Gastroesophageal sphincter (tissue), 3 donors: ENCODE measurements at regions not wholly inside any gene's neighbourhood (a gene's known extent, or its start where the extent isn't known, plus 50 kb on each side); places are given as distances from the start of the nearest gene placed in this dataset.

Experiments
- CTCF ChIP-seq, 4 experiments: fragments of 200-600 bp in 2 of 4; fragments of 450-650 bp in 2 of 4; sonication (generic) in 1 of 4; IDR thresholded peaks; one replicate each; pipeline ENCODE4 v1.5.1; 2017 to 2019; ENCODE audit warnings: antibody characterized with exemption in 4 of 4, mild to moderate bottlenecking in 2 of 4, moderate library complexity in 2 of 4
- POLR2A ChIP-seq, 2 donors: fragments of 450-650 bp; IDR thresholded peaks; one replicate each; pipeline ENCODE4 v1.6.1; 2017; ENCODE audit warnings: antibody characterized with exemption in 2 of 2, mild to moderate bottlenecking in 2 of 2, moderate library complexity in 1 of 2

GRCh38 chr2:100722125-100722524 lies 97.8 kb upstream of the NPAS2 start:
- TF ChIP-seq CTCF (IDR thresholded peaks at IDR 0.05) (no peak), POLR2A (IDR thresholded peaks at IDR 0.05) (no peak)
